ENCODE measurements at regions not wholly inside any gene's neighbourhood (a gene's known extent, or its start where the extent isn't known, plus 50 kb on each side); places are given as distances from the start of the nearest gene placed in this dataset.

GRCh38 chr4:52198294-52198693 is 147.2 kb downstream of the SPATA18 start:
- TF ChIP-seq, protein P1, sequence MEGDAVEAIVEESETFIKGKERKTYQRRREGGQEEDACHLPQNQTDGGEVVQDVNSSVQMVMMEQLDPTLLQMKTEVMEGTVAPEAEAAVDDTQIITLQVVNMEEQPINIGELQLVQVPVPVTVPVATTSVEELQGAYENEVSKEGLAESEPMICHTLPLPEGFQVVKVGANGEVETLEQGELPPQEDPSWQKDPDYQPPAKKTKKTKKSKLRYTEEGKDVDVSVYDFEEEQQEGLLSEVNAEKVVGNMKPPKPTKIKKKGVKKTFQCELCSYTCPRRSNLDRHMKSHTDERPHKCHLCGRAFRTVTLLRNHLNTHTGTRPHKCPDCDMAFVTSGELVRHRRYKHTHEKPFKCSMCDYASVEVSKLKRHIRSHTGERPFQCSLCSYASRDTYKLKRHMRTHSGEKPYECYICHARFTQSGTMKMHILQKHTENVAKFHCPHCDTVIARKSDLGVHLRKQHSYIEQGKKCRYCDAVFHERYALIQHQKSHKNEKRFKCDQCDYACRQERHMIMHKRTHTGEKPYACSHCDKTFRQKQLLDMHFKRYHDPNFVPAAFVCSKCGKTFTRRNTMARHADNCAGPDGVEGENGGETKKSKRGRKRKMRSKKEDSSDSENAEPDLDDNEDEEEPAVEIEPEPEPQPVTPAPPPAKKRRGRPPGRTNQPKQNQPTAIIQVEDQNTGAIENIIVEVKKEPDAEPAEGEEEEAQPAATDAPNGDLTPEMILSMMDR (IDR thresholded peaks at IDR 0.05) = no peak
- TF ChIP-seq POLR2A (IDR thresholded peaks at IDR 0.05) (no peak), POLR2AphosphoS5 (IDR thresholded peaks at IDR 0.05) (no peak)

Measured in suprapubic skin (tissue), 4 donors.